HEK293T (cell line): ENCODE measurements at regions not wholly inside any gene's neighbourhood (a gene's known extent, or its start where the extent isn't known, plus 50 kb on each side); places are given as distances from the start of the nearest gene placed in this dataset.

Experiments used
- CTCF ChIA-PET: fragments of 350-600 bp; formaldehyde crosslinking; extraction: SDS; loops from one replicate; lab custom pipeline; 2021; ENCODE audit warnings: antibody characterized with exemption, inconsistent platforms; lab: Yijun Ruan, JAX
- POLR2A ChIA-PET: fragments of 350-600 bp; formaldehyde crosslinking; extraction: SDS; loops from one replicate; lab custom pipeline; 2020; ENCODE audit warnings: antibody characterized with exemption, inconsistent platforms; lab: Yijun Ruan, JAX
- DNase-seq: peaks from one replicate; pipeline ENCODE4 v3.0.0; 2012; ENCODE audit warnings: mixed read lengths; ENCODE audit errors: extremely low spot score
- ARNT ChIP-seq: fragments of 450-650 bp; IDR thresholded peaks from 2 replicates; pipeline ENCODE4 v1.6.1; 2017; ENCODE audit warnings: mild to moderate bottlenecking
- BHLHE40 ChIP-seq: fragments of 450-650 bp; IDR thresholded peaks from 2 replicates; pipeline ENCODE4 v1.6.1; 2016; ENCODE audit warnings: mild to moderate bottlenecking, moderate library complexity, borderline replicate concordance
- CTBP1 ChIP-seq: fragments of 450-650 bp; IDR thresholded peaks from 2 replicates; pipeline ENCODE4 v1.6.1; 2016; ENCODE audit warnings: borderline replicate concordance
- ELF4 ChIP-seq: fragments of 450-650 bp; IDR thresholded peaks from 2 replicates; pipeline ENCODE4 v1.6.1; 2017; ENCODE audit warnings: antibody characterized with exemption
- FOXA1 ChIP-seq: fragments of 450-650 bp; IDR thresholded peaks from 2 replicates; pipeline ENCODE4 v1.6.1; 2016; ENCODE audit warnings: mild to moderate bottlenecking
- FOXK2 ChIP-seq: fragments of 450-650 bp; IDR thresholded peaks from 2 replicates; pipeline ENCODE4 v1.6.1; 2016; ENCODE audit warnings: mild to moderate bottlenecking
- FOXM1 ChIP-seq: fragments of 450-650 bp; IDR thresholded peaks from 2 replicates; pipeline ENCODE4 v1.6.1; 2017; ENCODE audit warnings: mild to moderate bottlenecking, borderline replicate concordance
- HDGF ChIP-seq: fragments of 450-650 bp; IDR thresholded peaks from 2 replicates; pipeline ENCODE4 v1.6.1; 2017; ENCODE audit warnings: antibody characterized with exemption, borderline replicate concordance
- L3MBTL2 ChIP-seq: fragments of 450-650 bp; conservative IDR thresholded peaks from 2 replicates; pipeline ENCODE4 v1.6.1; 2016; ENCODE audit warnings: mild to moderate bottlenecking
- LEF1 ChIP-seq: fragments of 450-650 bp; IDR thresholded peaks from 2 replicates; pipeline ENCODE4 v1.6.1; 2017; ENCODE audit warnings: mild to moderate bottlenecking, borderline replicate concordance
- NFRKB ChIP-seq: fragments of 450-650 bp; IDR thresholded peaks from 2 replicates; pipeline ENCODE4 v1.6.1; 2016; ENCODE audit warnings: mild to moderate bottlenecking, moderate library complexity
- PKNOX1 ChIP-seq: fragments of 450-650 bp; IDR thresholded peaks from 2 replicates; pipeline ENCODE4 v1.6.1; 2016
- SP1 ChIP-seq: fragments of 450-650 bp; IDR thresholded peaks from 2 replicates; pipeline ENCODE4 v1.6.1; 2017
- SUZ12 ChIP-seq: fragments of 450-650 bp; IDR thresholded peaks from 2 replicates; pipeline ENCODE4 v1.6.1; 2016; ENCODE audit warnings: mild to moderate bottlenecking
- TARDBP ChIP-seq: fragments of 450-650 bp; IDR thresholded peaks from 2 replicates; pipeline ENCODE4 v1.6.1; 2016
- ZNF384 ChIP-seq: fragments of 450-650 bp; IDR thresholded peaks from 2 replicates; pipeline ENCODE4 v1.6.1; 2016

GRCh38 chr2:129438501-129439057 lies 540.9 kb upstream of the RAB6C start:
- no peak for DNase-seq
- POLR2A ChIA-PET: no interaction called here
- TF ChIP-seq FOXM1 (no peak), FOXK2 (no peak), SUZ12 (no peak), TARDBP (no peak), BHLHE40 (no peak), FOXA1 (no peak), L3MBTL2 (no peak), LEF1 (no peak), HDGF (no peak), ELF4 (no peak), NFRKB (no peak), CTBP1 (no peak), PKNOX1 (no peak), ZNF384 (no peak), ARNT (no peak)
- CTCF ChIA-PET: no interaction called here

GRCh38 chr2:129439406-129440302 lies 539.8 kb upstream of the RAB6C start:
- POLR2A ChIA-PET: no interaction called here
- no peak for DNase-seq
- CTCF ChIA-PET: no interaction called here
- TF ChIP-seq NFRKB (no peak), FOXM1 (no peak), PKNOX1 (no peak), TARDBP (no peak), FOXA1 (no peak), HDGF (no peak), SP1 (no peak), L3MBTL2 (no peak), LEF1 (no peak), CTBP1 (no peak), BHLHE40 (no peak), ARNT (no peak), ELF4 (no peak), SUZ12 (no peak)

- CTCF ChIA-PET: no interaction called here
- DNase-seq: no peak
- TF ChIP-seq SUZ12 (no peak), FOXM1 (no peak), BHLHE40 (no peak), NFRKB (no peak), HDGF (no peak), ARNT (no peak), L3MBTL2 (no peak), TARDBP (no peak), FOXA1 (no peak), CTBP1 (no peak), LEF1 (no peak), ZNF384 (no peak), PKNOX1 (no peak), SP1 (no peak), ELF4 (no peak), FOXK2 (no peak)
- POLR2A ChIA-PET: no interaction called here
Observed at GRCh38 chr2:129441610-129442009, 537.9 kb upstream of the RAB6C start.

- DNase-seq: no peak
- POLR2A ChIA-PET: no interaction called here
- CTCF ChIA-PET: no interaction called here
- TF ChIP-seq FOXK2 (no peak), SP1 (no peak), ARNT (no peak), SUZ12 (no peak), L3MBTL2 (no peak), CTBP1 (no peak), HDGF (no peak), ELF4 (no peak), NFRKB (no peak), PKNOX1 (no peak), FOXA1 (no peak), BHLHE40 (no peak), LEF1 (no peak), FOXM1 (no peak), TARDBP (no peak), ZNF384 (no peak)
Observed at GRCh38 chr2:129443235-129443864, 536.1 kb upstream of the RAB6C start.
